ENCODE measurements at regions not wholly inside any gene's neighbourhood (a gene's known extent, or its start where the extent isn't known, plus 50 kb on each side); places are given as distances from the start of the nearest gene placed in this dataset.

GRCh38 chr14:65946494-65946893 is 534.0 kb downstream of the FUT8 start:
- H3K4me3 ChIP-seq (ENCODE audit: low read depth, low read length), result no peak overlapping the region
- DNase-seq (ENCODE audit: low read depth), result no peak
- TF ChIP-seq CTCF (IDR thresholded peaks at IDR 0.05; ENCODE audit: insufficient read depth, low read length), result no peak

GRCh38 chr14:65948302-65948701 is 535.8 kb downstream of the FUT8 start:
- no peak for DNase-seq (ENCODE audit: low read depth)
- TF ChIP-seq CTCF (IDR thresholded peaks at IDR 0.05; ENCODE audit: insufficient read depth, low read length), result no peak
- no peak overlapping the region for H3K4me3 ChIP-seq (ENCODE audit: low read depth, low read length)

GRCh38 chr14:65949711-65950516 is 536.3 kb upstream of the CCDC196 start:
- H3K4me3 ChIP-seq (ENCODE audit: low read depth, low read length), result no peak overlapping the region
- DNase-seq (ENCODE audit: low read depth), result peak; percentile 29
- no peak for TF ChIP-seq CTCF (IDR thresholded peaks at IDR 0.05; ENCODE audit: insufficient read depth, low read length)

GRCh38 chr14:65954942-65955341 is 531.2 kb upstream of the CCDC196 start:
- no peak for DNase-seq (ENCODE audit: low read depth)
- no peak overlapping the region for H3K4me3 ChIP-seq (ENCODE audit: low read depth, low read length)
- no peak for TF ChIP-seq CTCF (IDR thresholded peaks at IDR 0.05; ENCODE audit: insufficient read depth, low read length)

GRCh38 chr14:65957631-65958205 is 528.5 kb upstream of the CCDC196 start:
- no peak for DNase-seq (ENCODE audit: low read depth)
- TF ChIP-seq CTCF (IDR thresholded peaks at IDR 0.05; ENCODE audit: insufficient read depth, low read length), result no peak
- H3K4me3 ChIP-seq (ENCODE audit: low read depth, low read length), result no peak overlapping the region

- no peak overlapping the region for H3K4me3 ChIP-seq (ENCODE audit: low read depth, low read length)
- peak; percentile 56 for DNase-seq (ENCODE audit: low read depth)
- TF ChIP-seq CTCF (IDR thresholded peaks at IDR 0.05; ENCODE audit: insufficient read depth, low read length), result peak; percentile 38
These were observed 527.3 kb upstream of the CCDC196 start for GRCh38 chr14:65958664-65959562.

All from fibroblast of the aortic adventitia (primary cell).